KOPT-K1 (cell line): ENCODE measurements at regions not wholly inside any gene's neighbourhood (a gene's known extent, or its start where the extent isn't known, plus 50 kb on each side); places are given as distances from the start of the nearest gene placed in this dataset.
"Not testable (repeated sequence)": the region's sequence is repeated elsewhere in the genome, so short reads cannot be mapped to it uniquely, and the experiment has no call there.

Experiments used
- H3K27ac ChIP-seq: fragments of 200-600 bp; sonication (generic); 2 replicates; pipeline ENCODE4 v1.5.1; 2016; ENCODE audit warnings: antibody characterized with exemption, mild to moderate bottlenecking, low read depth, low read length; ENCODE audit not compliant: poor library complexity, severe bottlenecking
- H3K36me3 ChIP-seq: fragments of 200-600 bp; sonication (generic); 2 replicates; pipeline ENCODE4 v1.5.1; 2017; ENCODE audit warnings: antibody characterized with exemption, mild to moderate bottlenecking, low read length, moderate library complexity; ENCODE audit not compliant: insufficient read depth
- H3K9me3 ChIP-seq: fragments of 200-600 bp; sonication (generic); 2 replicates; pipeline ENCODE4 v1.5.1; 2017; ENCODE audit warnings: antibody characterized with exemption, low read length, mild to moderate bottlenecking; ENCODE audit not compliant: insufficient read depth, poor library complexity, severe bottlenecking

DNA sequence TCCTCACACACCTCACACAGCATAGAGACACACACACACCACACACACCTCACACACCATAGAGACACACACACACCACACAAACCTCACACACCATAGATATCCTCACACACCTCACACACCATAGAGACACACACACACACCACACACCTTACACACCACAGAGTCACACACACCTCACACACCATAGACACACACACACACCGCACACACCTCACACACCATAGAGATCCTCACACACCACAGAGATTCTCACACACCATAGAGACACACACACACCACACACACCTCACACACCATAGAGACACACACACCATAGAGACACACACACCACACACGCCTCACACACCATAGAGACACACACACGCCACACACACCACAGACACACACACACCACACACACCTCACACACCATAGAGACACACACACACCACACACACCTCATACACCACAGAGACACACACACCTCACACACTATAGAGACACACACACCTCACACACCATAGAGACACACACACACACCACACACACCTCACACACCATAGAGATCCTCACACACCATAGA, 270.6 kb downstream of the CYRIA start:
- Histone ChIP-seq H3K36me3 (no peaks in the 10 kb centered on the region), H3K9me3 (no peaks in the 10 kb centered on the region), H3K27ac (no peak overlapping the region)

- Histone ChIP-seq H3K9me3 (no peaks in the 10 kb centered on the region), H3K27ac (no peak overlapping the region), H3K36me3 (no peaks in the 10 kb centered on the region)
Measured at GRCh38 chr2:16394072-16394985, 271.3 kb downstream of the CYRIA start.

- H3K36me3 ChIP-seq: no peaks in the 10 kb centered on the region
- no peaks in the 10 kb centered on the region for H3K9me3 ChIP-seq
- no peak overlapping the region for H3K27ac ChIP-seq
Measured at GRCh38 chr2:16393500-16394071, 272.0 kb downstream of the CYRIA start.

DNA sequence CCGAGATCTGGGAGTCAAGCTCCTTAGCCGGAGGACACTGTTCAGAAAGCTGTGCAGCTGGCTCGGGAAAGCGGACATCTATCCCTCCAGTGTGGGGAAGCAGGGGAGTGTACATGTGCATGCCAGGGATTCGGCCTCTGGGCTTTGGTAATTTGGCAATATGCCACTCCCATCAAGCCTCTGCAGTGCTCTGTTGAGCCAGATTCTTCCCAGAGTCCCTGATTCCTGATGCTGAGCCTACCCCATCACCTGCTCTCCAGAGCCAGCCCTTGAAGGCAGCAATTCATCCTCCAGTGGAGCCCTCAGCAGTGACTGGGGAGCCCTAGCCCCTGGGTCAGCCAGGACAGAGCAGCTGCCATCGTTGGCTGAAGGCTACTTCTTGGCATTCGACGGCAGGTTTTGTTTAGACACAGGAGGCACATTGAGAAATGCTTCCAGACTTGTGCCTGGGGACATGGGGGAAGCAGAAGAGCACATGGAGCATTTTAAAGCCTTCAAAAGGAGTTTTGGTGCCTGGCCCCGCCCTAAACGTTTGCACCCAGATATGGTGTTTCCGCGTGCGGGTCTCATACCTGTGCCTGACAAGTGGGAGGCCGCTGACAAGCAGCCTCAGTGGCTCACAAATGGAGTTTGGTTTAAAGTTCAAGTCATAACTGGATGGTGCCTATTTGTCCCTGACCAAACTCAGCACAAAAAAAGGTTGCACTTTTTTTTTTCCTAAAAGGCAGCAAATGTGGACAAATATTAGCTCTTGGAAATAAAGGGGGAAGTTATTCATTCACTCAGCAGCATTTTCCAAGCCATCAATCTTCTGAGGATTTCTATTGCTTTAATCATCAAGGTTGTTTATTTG, 272.8 kb downstream of the CYRIA start:
- H3K9me3 ChIP-seq: no peaks in the 10 kb centered on the region

GRCh38 chr2:16391986-16392385, 273.6 kb downstream of the CYRIA start:
- H3K27ac ChIP-seq: no peak overlapping the region
- H3K36me3 ChIP-seq: no peaks in the 10 kb centered on the region
- no peaks in the 10 kb centered on the region for H3K9me3 ChIP-seq

More for the DNA sequence above, 272.8 kb downstream of the CYRIA start:
- H3K27ac ChIP-seq: no peak overlapping the region
- H3K36me3 ChIP-seq: no peaks in the 10 kb centered on the region

DNA sequence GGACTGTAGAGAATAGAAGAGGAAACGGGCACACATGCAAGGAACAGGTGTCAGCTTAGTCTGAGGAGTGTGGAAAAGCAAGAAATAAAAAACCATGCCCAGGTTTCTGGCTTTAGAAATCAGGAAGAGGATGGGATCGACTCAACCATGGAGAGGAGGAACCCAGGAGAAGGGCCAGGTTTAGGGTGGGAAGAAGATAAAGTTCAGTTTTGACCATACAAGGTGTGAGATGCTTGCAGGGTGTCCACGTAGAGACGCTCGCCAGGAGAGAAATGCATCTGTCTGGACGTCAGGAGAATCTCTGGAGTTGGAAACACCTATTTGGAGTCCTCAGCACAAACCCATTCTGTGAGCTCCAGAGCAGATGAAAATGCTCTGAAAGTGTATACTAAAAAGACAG, 275.1 kb downstream of the CYRIA start:
- no peaks in the 10 kb centered on the region for H3K36me3 ChIP-seq
- H3K27ac ChIP-seq: no peak overlapping the region
- H3K9me3 ChIP-seq: no peaks in the 10 kb centered on the region

GRCh38 chr2:16389611-16390010, 276.0 kb downstream of the CYRIA start:
- Histone ChIP-seq H3K36me3 (no peaks in the 10 kb centered on the region), H3K9me3 (no peaks in the 10 kb centered on the region), H3K27ac (no peak overlapping the region)

DNA sequence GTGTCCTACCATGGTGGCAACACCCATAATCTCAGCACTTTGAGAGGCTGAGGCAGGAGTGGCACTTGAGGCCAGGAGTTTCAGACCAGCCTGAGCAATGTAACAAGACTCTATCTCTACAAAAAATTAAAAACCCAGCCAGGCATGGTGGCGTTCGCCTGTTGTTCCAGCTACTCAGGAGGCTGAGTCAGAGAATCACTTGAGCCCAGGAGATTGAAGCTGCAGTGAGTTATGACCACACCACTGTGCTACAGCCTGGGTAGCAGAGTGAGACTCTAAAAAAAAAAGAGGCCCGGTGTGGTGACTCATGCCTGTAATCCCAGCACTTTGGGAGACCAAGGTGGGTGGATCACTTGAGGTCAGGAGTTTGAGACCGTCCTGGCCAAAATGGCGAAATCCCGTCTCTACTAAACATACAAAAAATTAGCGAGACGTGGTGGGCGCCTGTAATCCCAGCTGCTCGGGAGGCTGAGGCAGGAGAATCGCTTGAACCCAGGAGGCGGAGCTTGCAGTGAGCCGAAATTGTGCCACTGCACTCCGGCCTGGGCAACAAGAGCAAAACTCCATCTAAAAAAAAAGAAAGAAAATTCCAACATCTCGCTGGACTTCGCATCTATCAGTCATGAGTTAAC, 277.3 kb downstream of the CYRIA start:
- H3K9me3 ChIP-seq, H3K27ac ChIP-seq, H3K36me3 ChIP-seq: not testable (repeated sequence)

- no peaks in the 10 kb centered on the region for H3K9me3 ChIP-seq
- H3K36me3 ChIP-seq: no peaks in the 10 kb centered on the region
- no peak overlapping the region for H3K27ac ChIP-seq
Measured at GRCh38 chr2:16387461-16387984, 278.1 kb downstream of the CYRIA start.

GRCh38 chr2:16386431-16386830, 279.2 kb downstream of the CYRIA start:
- no peaks in the 10 kb centered on the region for H3K9me3 ChIP-seq
- no peak overlapping the region for H3K27ac ChIP-seq
- no peaks in the 10 kb centered on the region for H3K36me3 ChIP-seq

DNA sequence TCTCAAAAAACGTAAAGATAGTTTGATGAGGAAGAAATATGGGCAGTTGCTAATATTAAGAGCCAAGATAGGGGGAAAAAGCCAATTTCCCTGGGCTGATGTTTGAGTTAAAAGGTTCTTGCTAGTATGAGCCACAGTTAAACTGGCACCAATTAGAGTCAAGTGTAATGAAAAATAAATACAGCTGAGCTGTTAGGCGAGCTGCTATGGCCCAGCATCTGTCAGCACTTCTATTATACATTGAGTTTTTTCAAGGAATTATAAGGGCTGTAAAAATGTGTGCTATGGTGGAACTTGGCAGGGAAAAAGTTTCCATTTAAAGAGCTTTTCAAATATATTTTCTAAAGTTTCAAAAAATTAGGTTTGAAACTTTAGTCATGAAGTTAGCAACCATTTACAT, 279.6 kb downstream of the CYRIA start:
- no peaks in the 10 kb centered on the region for H3K9me3 ChIP-seq
- no peak overlapping the region for H3K27ac ChIP-seq
- no peaks in the 10 kb centered on the region for H3K36me3 ChIP-seq

- Histone ChIP-seq H3K9me3 (no peaks in the 10 kb centered on the region), H3K27ac (no peak overlapping the region), H3K36me3 (no peaks in the 10 kb centered on the region)
Measured at GRCh38 chr2:16385341-16385740, 280.3 kb downstream of the CYRIA start.

DNA sequence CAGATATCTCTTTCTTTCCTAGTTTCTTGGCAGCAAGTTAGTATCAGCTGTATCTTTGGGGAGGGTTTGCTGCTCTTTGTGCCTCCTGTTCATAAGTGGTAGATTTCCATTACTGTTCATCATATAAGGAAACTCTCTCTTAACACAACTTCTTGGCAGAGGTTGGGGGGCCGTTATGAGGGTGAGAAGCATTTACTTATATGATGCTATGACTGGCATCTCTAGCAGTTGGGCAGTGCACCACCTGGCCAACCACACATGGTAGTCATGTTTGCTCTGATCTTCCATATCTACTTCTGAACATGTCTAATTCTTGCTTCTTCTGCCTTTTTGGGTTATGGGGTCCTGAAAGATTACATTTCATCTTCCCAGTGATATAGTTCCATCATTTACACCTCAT, 282.2 kb downstream of the CYRIA start:
- Histone ChIP-seq H3K9me3 (no peaks in the 10 kb centered on the region), H3K27ac (no peak overlapping the region), H3K36me3 (no peaks in the 10 kb centered on the region)

DNA sequence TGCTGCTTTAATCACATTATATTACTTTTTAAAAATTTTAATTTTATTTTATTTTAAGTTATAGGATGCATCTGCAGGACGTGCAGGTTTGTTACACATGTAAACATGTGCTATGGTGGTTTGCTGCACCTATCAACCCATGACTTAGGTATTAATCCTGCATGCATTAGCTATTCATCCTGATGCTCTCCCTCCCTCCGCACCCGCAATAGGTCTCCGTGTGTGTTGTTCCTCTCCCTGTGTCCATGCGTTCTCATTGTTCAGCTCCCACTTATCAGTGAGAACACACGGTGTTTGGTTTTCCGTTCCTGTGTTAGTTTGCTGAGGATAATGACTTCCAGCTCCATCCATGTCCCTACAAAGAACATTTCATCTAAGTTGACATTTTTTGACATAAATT, 283.2 kb downstream of the CYRIA start:
- H3K9me3 ChIP-seq: no peaks in the 10 kb centered on the region

More for the DNA sequence above, 283.2 kb downstream of the CYRIA start:
- H3K27ac ChIP-seq: no peak overlapping the region
- H3K36me3 ChIP-seq: no peaks in the 10 kb centered on the region
